HCT116 (cell line): ENCODE measurements at regions not wholly inside any gene's neighbourhood (a gene's known extent, or its start where the extent isn't known, plus 50 kb on each side); places are given as distances from the start of the nearest gene placed in this dataset.

ENCODE experiments used
- ATAC-seq: fragments of 200-7000 bp; cut with Tn5 transposase; 2 replicates; pipeline ENCODE4 v1.9.1; 2020; ENCODE audit warnings: mild to moderate bottlenecking, moderate library complexity
- BruUV-seq: library from RNA; stranded (reverse); fragments of 400-500 nt; replicated peaks from 2 replicates; lab custom pipeline; 2021; lab: Mats Ljungman, UMichigan
- CTCF ChIA-PET: fragments of 300-600 bp; sonication (Branson Sonifier 250); formaldehyde crosslinking; loops from one replicate; lab custom pipeline; 2021; ENCODE audit warnings: antibody characterized with exemption; lab: Charles Lee
- POLR2A ChIA-PET: fragments of 300-600, 350-600 bp; sonication (Branson Sonifier 250); formaldehyde crosslinking; loops from one replicate; lab custom pipeline; 2021; ENCODE audit warnings: antibody characterized with exemption; lab: Charles Lee
- RAD21 ChIA-PET, 2 experiments: fragments of 300-600 bp; sonication (Branson Sonifier 250); formaldehyde crosslinking; loops; one replicate each; lab custom pipeline; 2023; ENCODE audit warnings: low total read pairs in 2 of 2; ENCODE audit not compliant: uncharacterized antibody in 2 of 2, unreplicated experiment in 2 of 2, low non-redundant PET in 1 of 2; lab: Charles Lee
- DNase-seq: peaks from one replicate; pipeline ENCODE4 v3.0.0-alpha.2; 2010; ENCODE audit warnings: low read depth, low spot score
- H2AFZ ChIP-seq: fragments of 200-600 bp; shearing (Covaris generic), sonication (generic); 2 replicates; pipeline ENCODE4 v1.6.1; 2017; ENCODE audit warnings: low read depth, mixed run types, mixed read lengths, antibody characterized with exemption, low read length; ENCODE audit not compliant: poor library complexity, severe bottlenecking
- H3K27ac ChIP-seq: 2 replicates; pipeline ENCODE4 v1.5.1; 2012; ENCODE audit warnings: low read depth, low read length
- H3K27me3 ChIP-seq: fragments of 200-600 bp; sonication (generic); 2 replicates; pipeline ENCODE4 v1.6.1; 2016; ENCODE audit warnings: mixed run types, low read length, mixed read lengths; ENCODE audit not compliant: insufficient read depth
- H3K36me3 ChIP-seq, 2 experiments: fragments of 200-500 bp in 1 of 2; fragments of 200-600 bp in 1 of 2; sonication (Bioruptor generic) in 1 of 2; sonication (generic) in 1 of 2; 2 replicates each; pipeline versions ENCODE4 v1.5.1 to v1.6.1; 2014 to 2016; ENCODE audit warnings: low read length in 2 of 2, inconsistent platforms in 1 of 2, mixed read lengths in 1 of 2, mixed run types in 1 of 2; ENCODE audit not compliant: insufficient read depth in 2 of 2, control insufficient read depth in 1 of 2
- H3K4me1 ChIP-seq, 2 experiments: fragments of 200-600 bp in 1 of 2; sonication (generic) in 1 of 2; 2 replicates each; pipeline versions ENCODE4 v1.5.1 to v1.6.1; 2012 to 2017; ENCODE audit warnings: low read length in 2 of 2, inconsistent platforms in 1 of 2, mild to moderate bottlenecking in 1 of 2, mixed read lengths in 1 of 2, mixed run types in 1 of 2, moderate library complexity in 1 of 2; ENCODE audit not compliant: insufficient read depth in 2 of 2, control insufficient read depth in 1 of 2
- H3K4me2 ChIP-seq: fragments of 200-600 bp; sonication (generic); 2 replicates; pipeline ENCODE4 v1.6.1; 2017; ENCODE audit warnings: mixed run types, low read length, mixed read lengths
- H3K4me3 ChIP-seq, 2 experiments: fragments of 200-600 bp in 1 of 2; sonication (generic) in 1 of 2; replicated peaks in 1 of 2; 2 replicates each; pipeline ENCODE4 v1.5.1; 2011 to 2016; ENCODE audit warnings: low read length in 2 of 2, control low read depth in 1 of 2, low read depth in 1 of 2, mild to moderate bottlenecking in 1 of 2, mixed read lengths in 1 of 2, mixed run types in 1 of 2
- H3K79me2 ChIP-seq: fragments of 200-600 bp; sonication (generic); 2 replicates; pipeline ENCODE4 v1.6.1; 2017; ENCODE audit warnings: mild to moderate bottlenecking, mixed run types, low read length, moderate library complexity, mixed read lengths; ENCODE audit not compliant: insufficient read depth
- H3K9ac ChIP-seq: fragments of 200-600 bp; sonication (generic); 2 replicates; pipeline ENCODE4 v1.6.1; 2016; ENCODE audit warnings: low read length, mixed read lengths
- H3K9me2 ChIP-seq: fragments of 200-600 bp; sonication (generic), shearing (Covaris generic); 2 replicates; pipeline ENCODE4 v1.6.1; 2017; ENCODE audit warnings: mixed run types, mild to moderate bottlenecking, moderate library complexity; ENCODE audit not compliant: insufficient read depth
- H3K9me3 ChIP-seq, 2 experiments: fragments of 200-500 bp in 1 of 2; fragments of 200-600 bp in 1 of 2; sonication (Bioruptor generic) in 1 of 2; sonication (generic) in 1 of 2; 2 replicates each; pipeline ENCODE4 v1.6.1; 2014 to 2017; ENCODE audit warnings: low read length in 2 of 2, mixed read lengths in 2 of 2, inconsistent platforms in 1 of 2, low read depth in 1 of 2, mild to moderate bottlenecking in 1 of 2, mixed run types in 1 of 2, moderate library complexity in 1 of 2; ENCODE audit not compliant: control insufficient read depth in 1 of 2, insufficient read depth in 1 of 2
- H4K20me1 ChIP-seq: fragments of 200-600 bp; sonication (generic), shearing (Covaris generic); 2 replicates; pipeline ENCODE4 v1.6.1; 2017; ENCODE audit warnings: mixed run types, mild to moderate bottlenecking, moderate library complexity; ENCODE audit not compliant: insufficient read depth
- CBX3 ChIP-seq: IDR thresholded peaks from 2 replicates; pipeline ENCODE4 v1.6.1; 2012; ENCODE audit warnings: low read depth
- CTCF ChIP-seq, 3 experiments: fragments of 200-600 bp in 1 of 3; sonication (generic) in 1 of 3; IDR thresholded peaks in 2 of 3; conservative IDR thresholded peaks in 1 of 3; 2 replicates each; pipeline ENCODE4 v1.5.1; 2012 to 2017; ENCODE audit warnings: low read depth in 2 of 3, low read length in 2 of 3, antibody characterized with exemption in 1 of 3, borderline replicate concordance in 1 of 3, control low read depth in 1 of 3, mild to moderate bottlenecking in 1 of 3, mixed read lengths in 1 of 3, mixed run types in 1 of 3, moderate library complexity in 1 of 3; ENCODE audit not compliant: insufficient read depth in 1 of 3
- EZH2 ChIP-seq: fragments of 200-600 bp; sonication (generic); IDR thresholded peaks from 2 replicates; pipeline ENCODE4 v1.6.1; 2017; ENCODE audit warnings: antibody characterized with exemption, mixed run types
- EZH2phosphoT487 ChIP-seq: fragments of 200-600 bp; IDR thresholded peaks from 2 replicates; pipeline ENCODE4 v1.6.1; 2018; ENCODE audit warnings: antibody characterized with exemption, borderline replicate concordance
- POLR2A ChIP-seq: IDR thresholded peaks from 2 replicates; pipeline ENCODE4 v1.7.0; 2011; ENCODE audit warnings: borderline replicate concordance; ENCODE audit not compliant: insufficient read depth, insufficient read length; ENCODE audit errors: extremely low read depth
- RAD21 ChIP-seq: IDR thresholded peaks from 2 replicates; pipeline ENCODE4 v1.6.1; 2012; ENCODE audit warnings: low read depth, mild to moderate bottlenecking
- SIN3A ChIP-seq: IDR thresholded peaks from 2 replicates; pipeline ENCODE4 v1.6.1; 2012; ENCODE audit warnings: low read depth
- TCF7L2 ChIP-seq: IDR thresholded peaks from 2 replicates; pipeline ENCODE4 v1.7.0; 2011; ENCODE audit warnings: borderline replicate concordance, inconsistent platforms; ENCODE audit not compliant: insufficient read depth, insufficient read length; ENCODE audit errors: extremely low read depth
- ZFX ChIP-seq: fragments of 450-650 bp; IDR thresholded peaks from 2 replicates; pipeline ENCODE4 v1.6.1; 2017
- ZNF274 ChIP-seq: fragments of 200-500 bp; sonication (Bioruptor generic); IDR thresholded peaks from 2 replicates; pipeline ENCODE4 v1.6.1; 2014; ENCODE audit warnings: mild to moderate bottlenecking, low read depth, low read length, inconsistent platforms
- intact Hi-C: fragments of 100-400 bp; cut with micrococcal nuclease; formaldehyde crosslinking; loops from 2 replicates; pipeline ENCODE4 v1.10.0; 2022
- TF ChIP-seq, protein P1 (sequence below): IDR thresholded peaks from 2 replicates; pipeline ENCODE4 v1.6.1; 2012
- TF ChIP-seq, protein P2 (sequence below): IDR thresholded peaks from 2 replicates; pipeline ENCODE4 v1.6.1; 2011; ENCODE audit warnings: mild to moderate bottlenecking, low read length, moderate library complexity; ENCODE audit not compliant: insufficient replicate concordance; ENCODE audit errors: extremely low read depth
- TF ChIP-seq, protein P3 (sequence below): IDR thresholded peaks from 2 replicates; pipeline ENCODE4 v1.6.1; 2012

DNA sequence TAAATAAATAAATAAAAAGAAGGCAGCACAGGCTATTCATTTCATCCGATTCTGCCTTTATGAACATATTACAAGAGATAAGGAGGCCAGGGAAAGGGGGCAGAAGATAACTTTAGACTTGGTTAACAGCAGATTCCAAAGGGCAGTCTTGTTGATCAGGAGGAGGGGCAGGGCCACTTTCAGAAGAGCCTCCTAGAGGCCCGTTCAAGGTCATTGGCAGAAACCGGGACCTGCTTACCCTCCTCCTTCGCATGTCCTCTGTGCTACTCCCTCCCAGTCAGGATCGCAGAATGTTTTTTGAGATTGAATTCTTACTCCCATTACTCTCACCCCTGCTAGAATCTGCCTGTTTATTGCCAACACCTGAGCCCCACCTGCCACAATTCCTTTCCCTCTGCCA is 217.0 kb upstream of the IPO5 start:
- CTCF ChIA-PET: no interaction called here

More for the DNA sequence above, 217.0 kb upstream of the IPO5 start:
- intact Hi-C loops: no loop called here
- Histone ChIP-seq H4K20me1 (no peaks in the 10 kb centered on the region), H3K9me2 (no peaks in the 10 kb centered on the region), H3K36me3 (no peaks in the 10 kb centered on the region), H3K27me3 (no peaks in the 10 kb centered on the region), H3K9ac (no peak overlapping the region), H3K27ac (no peak overlapping the region), H3K79me2 (no peaks in the 10 kb centered on the region), H3K4me2 (no peak overlapping the region), H3K4me1 (no peaks in the 10 kb centered on the region), H2AFZ (no peak overlapping the region), H3K4me3 (no peak overlapping the region), H3K9me3 (no peaks in the 10 kb centered on the region)
- BruUV-seq: no TSS peak
- POLR2A ChIA-PET: no interaction called here
- DNase-seq (no peak), ATAC-seq (no peak)
- RAD21 ChIA-PET: no interaction called here
- no peak for TF ChIP-seq ZNF274
- TF ChIP-seq, protein P1, sequence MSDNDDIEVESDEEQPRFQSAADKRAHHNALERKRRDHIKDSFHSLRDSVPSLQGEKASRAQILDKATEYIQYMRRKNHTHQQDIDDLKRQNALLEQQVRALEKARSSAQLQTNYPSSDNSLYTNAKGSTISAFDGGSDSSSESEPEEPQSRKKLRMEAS: no peak
- no peak for TF ChIP-seq CBX3
- TF ChIP-seq SIN3A: no peak
- no peak for TF ChIP-seq TCF7L2
- no peak for TF ChIP-seq RAD21
- no peak for TF ChIP-seq EZH2phosphoT487
- no peak for TF ChIP-seq EZH2
- TF ChIP-seq, protein P2, sequence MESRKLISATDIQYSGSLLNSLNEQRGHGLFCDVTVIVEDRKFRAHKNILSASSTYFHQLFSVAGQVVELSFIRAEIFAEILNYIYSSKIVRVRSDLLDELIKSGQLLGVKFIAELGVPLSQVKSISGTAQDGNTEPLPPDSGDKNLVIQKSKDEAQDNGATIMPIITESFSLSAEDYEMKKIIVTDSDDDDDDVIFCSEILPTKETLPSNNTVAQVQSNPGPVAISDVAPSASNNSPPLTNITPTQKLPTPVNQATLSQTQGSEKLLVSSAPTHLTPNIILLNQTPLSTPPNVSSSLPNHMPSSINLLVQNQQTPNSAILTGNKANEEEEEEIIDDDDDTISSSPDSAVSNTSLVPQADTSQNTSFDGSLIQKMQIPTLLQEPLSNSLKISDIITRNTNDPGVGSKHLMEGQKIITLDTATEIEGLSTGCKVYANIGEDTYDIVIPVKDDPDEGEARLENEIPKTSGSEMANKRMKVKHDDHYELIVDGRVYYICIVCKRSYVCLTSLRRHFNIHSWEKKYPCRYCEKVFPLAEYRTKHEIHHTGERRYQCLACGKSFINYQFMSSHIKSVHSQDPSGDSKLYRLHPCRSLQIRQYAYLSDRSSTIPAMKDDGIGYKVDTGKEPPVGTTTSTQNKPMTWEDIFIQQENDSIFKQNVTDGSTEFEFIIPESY: no peak
- no peak for TF ChIP-seq POLR2A
- TF ChIP-seq ZFX: no peak
- no peak for TF ChIP-seq CTCF (IDR thresholded peaks at IDR 0.05 in 2 of 3, conservative IDR thresholded peaks at IDR 0.05 in 1 of 3; ENCODE audit: borderline replicate concordance in 1 of 3, insufficient read depth in 1 of 3, low read depth in 2 of 3, low read length in 2 of 3)
- TF ChIP-seq, protein P3, sequence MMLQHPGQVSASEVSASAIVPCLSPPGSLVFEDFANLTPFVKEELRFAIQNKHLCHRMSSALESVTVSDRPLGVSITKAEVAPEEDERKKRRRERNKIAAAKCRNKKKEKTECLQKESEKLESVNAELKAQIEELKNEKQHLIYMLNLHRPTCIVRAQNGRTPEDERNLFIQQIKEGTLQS: no peak
